ENCODE measurements at regions not wholly inside any gene's neighbourhood (a gene's known extent, or its start where the extent isn't known, plus 50 kb on each side); places are given as distances from the start of the nearest gene placed in this dataset.

DNA sequence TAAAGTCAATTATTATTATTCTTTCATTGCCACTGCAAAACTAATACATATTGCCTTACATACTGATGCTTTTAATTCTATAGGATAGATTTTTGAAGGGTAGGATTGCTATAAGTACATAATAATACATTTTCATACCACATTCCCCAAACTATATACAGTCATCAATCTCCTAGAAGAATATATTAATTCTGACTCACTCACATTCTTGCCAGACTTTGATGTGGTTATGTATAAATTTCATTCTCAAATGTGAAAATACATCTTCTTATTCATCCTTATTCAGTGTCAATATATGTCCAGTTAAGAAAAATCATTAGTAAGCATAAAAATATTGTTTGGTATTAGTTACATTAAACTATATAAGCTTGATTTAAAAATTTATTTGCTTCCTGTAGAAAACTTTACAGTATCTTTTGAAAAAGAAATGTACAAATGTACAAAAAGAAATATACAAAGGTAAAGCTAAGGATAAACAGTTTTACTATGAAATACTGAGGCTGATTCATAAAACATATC, 458.8 kb upstream of the CNTN5 start:
- TF ChIP-seq, protein P1, sequence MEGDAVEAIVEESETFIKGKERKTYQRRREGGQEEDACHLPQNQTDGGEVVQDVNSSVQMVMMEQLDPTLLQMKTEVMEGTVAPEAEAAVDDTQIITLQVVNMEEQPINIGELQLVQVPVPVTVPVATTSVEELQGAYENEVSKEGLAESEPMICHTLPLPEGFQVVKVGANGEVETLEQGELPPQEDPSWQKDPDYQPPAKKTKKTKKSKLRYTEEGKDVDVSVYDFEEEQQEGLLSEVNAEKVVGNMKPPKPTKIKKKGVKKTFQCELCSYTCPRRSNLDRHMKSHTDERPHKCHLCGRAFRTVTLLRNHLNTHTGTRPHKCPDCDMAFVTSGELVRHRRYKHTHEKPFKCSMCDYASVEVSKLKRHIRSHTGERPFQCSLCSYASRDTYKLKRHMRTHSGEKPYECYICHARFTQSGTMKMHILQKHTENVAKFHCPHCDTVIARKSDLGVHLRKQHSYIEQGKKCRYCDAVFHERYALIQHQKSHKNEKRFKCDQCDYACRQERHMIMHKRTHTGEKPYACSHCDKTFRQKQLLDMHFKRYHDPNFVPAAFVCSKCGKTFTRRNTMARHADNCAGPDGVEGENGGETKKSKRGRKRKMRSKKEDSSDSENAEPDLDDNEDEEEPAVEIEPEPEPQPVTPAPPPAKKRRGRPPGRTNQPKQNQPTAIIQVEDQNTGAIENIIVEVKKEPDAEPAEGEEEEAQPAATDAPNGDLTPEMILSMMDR (IDR thresholded peaks at IDR 0.05 in 2 of 3, conservative IDR thresholded peaks at IDR 0.05 in 1 of 3; ENCODE audit: control insufficient read depth in 2 of 3, extremely low read depth in 1 of 3, insufficient read depth in 1 of 3, low read depth in 3 of 3, low read length in 3 of 3): no peak
- TF ChIP-seq BCL11A (IDR thresholded peaks at IDR 0.05; ENCODE audit: low read depth, low read length) (no peak), EZH2 (IDR thresholded peaks at IDR 0.05; ENCODE audit: borderline replicate concordance, control insufficient read depth, low read depth, low read length) (no peak), FOXM1 (IDR thresholded peaks at IDR 0.05; ENCODE audit: low read depth, low read length) (no peak), EGR1 (IDR thresholded peaks at IDR 0.05; ENCODE audit: borderline replicate concordance in 1 of 2, low read depth in 2 of 2, low read length in 2 of 2) (no peak)
- TF ChIP-seq, protein P2, sequence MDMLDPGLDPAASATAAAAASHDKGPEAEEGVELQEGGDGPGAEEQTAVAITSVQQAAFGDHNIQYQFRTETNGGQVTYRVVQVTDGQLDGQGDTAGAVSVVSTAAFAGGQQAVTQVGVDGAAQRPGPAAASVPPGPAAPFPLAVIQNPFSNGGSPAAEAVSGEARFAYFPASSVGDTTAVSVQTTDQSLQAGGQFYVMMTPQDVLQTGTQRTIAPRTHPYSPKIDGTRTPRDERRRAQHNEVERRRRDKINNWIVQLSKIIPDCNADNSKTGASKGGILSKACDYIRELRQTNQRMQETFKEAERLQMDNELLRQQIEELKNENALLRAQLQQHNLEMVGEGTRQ (IDR thresholded peaks at IDR 0.05; ENCODE audit: borderline replicate concordance, low read depth, low read length): no peak

All from GM12878 (cell line).